ENCODE measurements at regions not wholly inside any gene's neighbourhood (a gene's known extent, or its start where the extent isn't known, plus 50 kb on each side); places are given as distances from the start of the nearest gene placed in this dataset.

GRCh38 chr12:90611048-90611447, 343.9 kb downstream of the CCER1 start:
- Histone ChIP-seq H3K4me1 (ENCODE audit: control insufficient read depth in 1 of 2, insufficient read depth in 2 of 2, low read length in 2 of 2) (no peaks in the 10 kb centered on the region), H3K9me3 (ENCODE audit: control insufficient read depth in 1 of 2, low read length in 2 of 2) (no peaks in the 10 kb centered on the region), H3K4me3 (ENCODE audit: low read depth in 1 of 2, low read length in 2 of 2) (no peak overlapping the region), H3K27ac (ENCODE audit: low read length) (no peak overlapping the region), H3K36me3 (ENCODE audit: control insufficient read depth in 1 of 2, insufficient read depth in 2 of 2, low read length in 2 of 2) (no peaks in the 10 kb centered on the region), H3K27me3 (ENCODE audit: low read depth, low read length) (no peaks in the 10 kb centered on the region)

- Histone ChIP-seq H3K4me1 (ENCODE audit: control insufficient read depth in 1 of 2, insufficient read depth in 2 of 2, low read length in 2 of 2) (no peaks in the 10 kb centered on the region), H3K36me3 (ENCODE audit: control insufficient read depth in 1 of 2, insufficient read depth in 2 of 2, low read length in 2 of 2) (no peaks in the 10 kb centered on the region), H3K27ac (ENCODE audit: low read length) (no peak overlapping the region), H3K27me3 (ENCODE audit: low read depth, low read length) (no peaks in the 10 kb centered on the region), H3K9me3 (ENCODE audit: control insufficient read depth in 1 of 2, low read length in 2 of 2) (peaks cover 0 to 4% of the 10 kb centered on the region in 2 donors), H3K4me3 (ENCODE audit: low read depth in 1 of 2, low read length in 2 of 2) (no peak overlapping the region)
Measured at GRCh38 chr12:90593596-90594295, 361.2 kb downstream of the CCER1 start.

DNA sequence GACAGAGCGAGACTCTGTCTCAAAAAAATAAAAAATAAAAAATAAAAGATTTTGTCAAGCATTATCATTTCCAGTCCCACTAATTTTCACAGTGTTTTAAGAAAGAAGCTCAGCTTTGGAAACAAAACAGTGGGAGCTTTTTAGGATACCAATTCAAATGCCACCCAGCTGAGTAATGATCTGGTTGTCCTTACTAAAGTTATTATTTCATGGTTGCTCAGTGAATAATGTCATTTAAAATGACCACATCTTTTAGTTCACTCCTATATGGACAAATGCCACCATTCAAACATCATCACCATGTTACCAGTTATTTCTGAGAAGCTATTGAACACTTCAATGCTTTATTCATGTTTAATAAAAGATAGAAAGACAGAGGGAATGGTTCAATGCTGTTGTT, 365.0 kb downstream of the CCER1 start:
- Histone ChIP-seq H3K9me3 (ENCODE audit: control insufficient read depth in 1 of 2, low read length in 2 of 2) (peaks cover 0 to 4% of the 10 kb centered on the region in 2 donors), H3K27me3 (ENCODE audit: low read depth, low read length) (no peaks in the 10 kb centered on the region), H3K4me1 (ENCODE audit: control insufficient read depth in 1 of 2, insufficient read depth in 2 of 2, low read length in 2 of 2) (no peaks in the 10 kb centered on the region), H3K4me3 (ENCODE audit: low read depth in 1 of 2, low read length in 2 of 2) (no peak overlapping the region), H3K27ac (ENCODE audit: low read length) (no peak overlapping the region), H3K36me3 (ENCODE audit: control insufficient read depth in 1 of 2, insufficient read depth in 2 of 2, low read length in 2 of 2) (no peaks in the 10 kb centered on the region)

DNA sequence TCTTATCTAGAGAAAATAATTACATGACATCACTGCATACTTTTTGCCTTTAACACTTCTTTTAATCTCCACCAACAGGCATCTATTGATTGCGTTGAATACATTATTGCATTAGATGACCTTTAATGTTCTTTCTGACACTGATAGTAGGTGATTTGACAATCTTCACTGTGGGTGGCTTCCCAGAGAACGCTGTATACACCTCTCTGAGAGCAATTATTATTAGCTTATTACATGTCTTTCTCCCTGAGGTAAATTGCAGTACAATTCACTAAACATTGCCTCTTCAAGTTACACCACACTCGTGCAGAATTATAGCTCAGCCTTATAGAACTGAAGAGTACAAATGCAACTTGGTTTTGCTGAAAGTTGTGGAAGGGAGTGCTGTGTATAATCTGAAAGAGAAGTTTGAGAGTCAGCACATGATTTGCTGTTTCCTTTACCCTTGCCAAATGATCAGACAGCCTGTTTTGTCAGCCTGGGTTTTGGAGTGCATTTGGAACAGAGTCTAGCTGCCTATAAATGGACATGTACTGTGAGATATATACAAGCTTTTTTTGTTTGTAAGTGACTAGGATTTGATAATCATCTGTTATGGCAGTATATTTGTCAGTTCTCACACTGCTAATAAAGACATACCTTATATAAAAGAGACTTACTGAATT, 369.2 kb downstream of the CCER1 start:
- Histone ChIP-seq H3K27me3 (ENCODE audit: low read depth, low read length) (no peaks in the 10 kb centered on the region), H3K9me3 (ENCODE audit: control insufficient read depth in 1 of 2, low read length in 2 of 2) (no peaks in the 10 kb centered on the region), H3K4me1 (ENCODE audit: control insufficient read depth in 1 of 2, insufficient read depth in 2 of 2, low read length in 2 of 2) (no peaks in the 10 kb centered on the region), H3K27ac (ENCODE audit: low read length) (no peak overlapping the region), H3K36me3 (ENCODE audit: control insufficient read depth in 1 of 2, insufficient read depth in 2 of 2, low read length in 2 of 2) (no peaks in the 10 kb centered on the region), H3K4me3 (ENCODE audit: low read depth in 1 of 2, low read length in 2 of 2) (no peak overlapping the region)

DNA sequence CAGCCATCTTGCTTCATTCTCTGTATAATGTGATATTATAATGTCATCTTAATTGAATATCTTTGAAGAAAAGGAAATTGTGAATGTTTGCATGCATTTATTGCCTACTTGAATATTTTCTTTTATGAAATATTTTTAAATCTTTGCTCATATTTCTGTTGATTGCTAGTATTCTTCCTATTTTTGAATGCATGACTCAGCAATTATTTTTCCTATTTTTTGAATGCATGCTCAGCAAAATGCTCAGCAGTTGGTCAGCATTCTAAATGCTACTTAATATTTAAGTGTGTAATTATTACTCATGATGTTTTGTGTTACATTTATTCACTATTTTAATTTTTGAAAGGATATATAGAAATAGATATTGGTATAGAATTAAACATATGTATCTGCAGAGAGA, 378.3 kb downstream of the CCER1 start:
- Histone ChIP-seq H3K36me3 (ENCODE audit: control insufficient read depth in 1 of 2, insufficient read depth in 2 of 2, low read length in 2 of 2) (no peaks in the 10 kb centered on the region), H3K9me3 (ENCODE audit: control insufficient read depth in 1 of 2, low read length in 2 of 2) (no peaks in the 10 kb centered on the region), H3K4me1 (ENCODE audit: control insufficient read depth in 1 of 2, insufficient read depth in 2 of 2, low read length in 2 of 2) (no peaks in the 10 kb centered on the region), H3K4me3 (ENCODE audit: low read depth in 1 of 2, low read length in 2 of 2) (no peak overlapping the region), H3K27me3 (ENCODE audit: low read depth, low read length) (no peaks in the 10 kb centered on the region), H3K27ac (ENCODE audit: low read length) (no peak overlapping the region)

DNA sequence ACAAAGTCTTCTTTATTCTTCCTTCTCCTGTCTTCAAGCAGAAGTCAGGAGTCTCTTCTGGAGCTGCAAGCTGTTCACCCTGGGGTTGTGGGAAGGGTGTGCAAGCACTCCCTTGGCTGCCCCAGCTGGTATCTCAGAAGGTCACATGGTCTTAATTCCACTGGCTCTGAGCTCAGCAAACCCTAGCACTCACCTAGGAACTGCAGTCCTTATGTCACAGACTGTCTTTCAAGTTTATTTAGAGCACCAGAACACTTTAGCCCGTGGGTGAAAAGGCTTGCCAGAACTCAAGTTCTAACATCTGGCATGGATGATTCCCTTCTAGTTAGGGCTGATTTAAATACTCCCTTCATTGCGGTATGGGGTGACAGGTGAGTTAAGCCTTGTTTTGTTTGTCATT, 379.0 kb downstream of the CCER1 start:
- Histone ChIP-seq H3K4me3 (ENCODE audit: low read depth in 1 of 2, low read length in 2 of 2) (no peak overlapping the region), H3K9me3 (ENCODE audit: control insufficient read depth in 1 of 2, low read length in 2 of 2) (no peaks in the 10 kb centered on the region), H3K36me3 (ENCODE audit: control insufficient read depth in 1 of 2, insufficient read depth in 2 of 2, low read length in 2 of 2) (no peaks in the 10 kb centered on the region), H3K27ac (ENCODE audit: low read length) (no peak overlapping the region), H3K4me1 (ENCODE audit: control insufficient read depth in 1 of 2, insufficient read depth in 2 of 2, low read length in 2 of 2) (no peaks in the 10 kb centered on the region), H3K27me3 (ENCODE audit: low read depth, low read length) (no peaks in the 10 kb centered on the region)

- no peak overlapping the region for H3K27ac ChIP-seq (ENCODE audit: low read length)
- H3K36me3 ChIP-seq (ENCODE audit: control insufficient read depth in 1 of 2, insufficient read depth in 2 of 2, low read length in 2 of 2) = no peaks in the 10 kb centered on the region
- H3K9me3 ChIP-seq (ENCODE audit: control insufficient read depth in 1 of 2, low read length in 2 of 2) = no peaks in the 10 kb centered on the region
Measured at GRCh38 chr12:90574676-90575075, 380.3 kb downstream of the CCER1 start.

DNA sequence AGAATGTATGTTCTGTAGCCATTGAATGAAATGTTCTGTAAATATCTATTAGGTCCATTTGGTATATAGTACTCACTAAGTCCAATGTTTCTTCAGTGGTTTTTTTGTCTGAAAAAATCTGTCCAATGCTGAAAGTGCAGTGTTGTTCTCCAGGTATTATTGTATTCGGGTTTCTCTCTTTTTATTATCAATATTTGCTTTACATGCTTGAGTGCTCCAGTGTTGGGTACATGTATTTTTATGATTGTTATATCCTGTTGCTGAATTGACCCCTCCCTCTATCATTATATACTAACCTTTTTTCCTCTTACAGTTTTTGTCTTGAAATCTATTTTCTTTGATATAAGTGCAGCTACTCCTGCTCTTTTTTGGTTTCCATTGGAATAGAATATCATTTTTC, 382.2 kb downstream of the CCER1 start:
- Histone ChIP-seq H3K4me3 (ENCODE audit: low read depth in 1 of 2, low read length in 2 of 2) (no peak overlapping the region), H3K4me1 (ENCODE audit: control insufficient read depth in 1 of 2, insufficient read depth in 2 of 2, low read length in 2 of 2) (no peaks in the 10 kb centered on the region), H3K9me3 (ENCODE audit: control insufficient read depth in 1 of 2, low read length in 2 of 2) (no peaks in the 10 kb centered on the region), H3K36me3 (ENCODE audit: control insufficient read depth in 1 of 2, insufficient read depth in 2 of 2, low read length in 2 of 2) (no peaks in the 10 kb centered on the region), H3K27ac (ENCODE audit: low read length) (no peak overlapping the region), H3K27me3 (ENCODE audit: low read depth, low read length) (no peaks in the 10 kb centered on the region)

More at GRCh38 chr12:90574676-90575075, 380.3 kb downstream of the CCER1 start:
- no peaks in the 10 kb centered on the region for H3K4me1 ChIP-seq (ENCODE audit: control insufficient read depth in 1 of 2, insufficient read depth in 2 of 2, low read length in 2 of 2)
- no peaks in the 10 kb centered on the region for H3K27me3 ChIP-seq (ENCODE audit: low read depth, low read length)
- H3K4me3 ChIP-seq (ENCODE audit: low read depth in 1 of 2, low read length in 2 of 2) = no peak overlapping the region

GRCh38 chr12:90569685-90570084, 385.3 kb downstream of the CCER1 start:
- peaks cover 0 to 15% of the 10 kb centered on the region in 2 donors for H3K9me3 ChIP-seq (ENCODE audit: control insufficient read depth in 1 of 2, low read length in 2 of 2)
- H3K27me3 ChIP-seq (ENCODE audit: low read depth, low read length) = no peaks in the 10 kb centered on the region

GRCh38 chr12:90562671-90563070, 392.3 kb downstream of the CCER1 start:
- Histone ChIP-seq H3K27me3 (ENCODE audit: low read depth, low read length) (no peaks in the 10 kb centered on the region), H3K27ac (ENCODE audit: low read length) (no peak overlapping the region), H3K36me3 (ENCODE audit: control insufficient read depth in 1 of 2, insufficient read depth in 2 of 2, low read length in 2 of 2) (no peaks in the 10 kb centered on the region), H3K9me3 (ENCODE audit: control insufficient read depth in 1 of 2, low read length in 2 of 2) (peaks cover 0 to 15% of the 10 kb centered on the region in 2 donors), H3K4me3 (ENCODE audit: low read depth in 1 of 2, low read length in 2 of 2) (no peak overlapping the region), H3K4me1 (ENCODE audit: control insufficient read depth in 1 of 2, insufficient read depth in 2 of 2, low read length in 2 of 2) (no peaks in the 10 kb centered on the region)

More at GRCh38 chr12:90569685-90570084, 385.3 kb downstream of the CCER1 start:
- Histone ChIP-seq H3K4me1 (ENCODE audit: control insufficient read depth in 1 of 2, insufficient read depth in 2 of 2, low read length in 2 of 2) (no peaks in the 10 kb centered on the region), H3K36me3 (ENCODE audit: control insufficient read depth in 1 of 2, insufficient read depth in 2 of 2, low read length in 2 of 2) (no peaks in the 10 kb centered on the region), H3K27ac (ENCODE audit: low read length) (no peak overlapping the region), H3K4me3 (ENCODE audit: low read depth in 1 of 2, low read length in 2 of 2) (no peak overlapping the region)

GRCh38 chr12:90548595-90548994, 406.4 kb downstream of the CCER1 start:
- Histone ChIP-seq H3K36me3 (ENCODE audit: control insufficient read depth in 1 of 2, insufficient read depth in 2 of 2, low read length in 2 of 2) (no peaks in the 10 kb centered on the region), H3K27me3 (ENCODE audit: low read depth, low read length) (no peaks in the 10 kb centered on the region), H3K4me1 (ENCODE audit: control insufficient read depth in 1 of 2, insufficient read depth in 2 of 2, low read length in 2 of 2) (no peaks in the 10 kb centered on the region), H3K4me3 (ENCODE audit: low read depth in 1 of 2, low read length in 2 of 2) (no peak overlapping the region), H3K27ac (ENCODE audit: low read length) (no peak overlapping the region), H3K9me3 (ENCODE audit: control insufficient read depth in 1 of 2, low read length in 2 of 2) (no peaks in the 10 kb centered on the region)

- no peak overlapping the region for H3K27ac ChIP-seq (ENCODE audit: low read length)
- H3K4me3 ChIP-seq (ENCODE audit: low read depth in 1 of 2, low read length in 2 of 2) = no peak overlapping the region
- H3K27me3 ChIP-seq (ENCODE audit: low read depth, low read length) = no peaks in the 10 kb centered on the region
- no peaks in the 10 kb centered on the region for H3K4me1 ChIP-seq (ENCODE audit: control insufficient read depth in 1 of 2, insufficient read depth in 2 of 2, low read length in 2 of 2)
- H3K9me3 ChIP-seq (ENCODE audit: control insufficient read depth in 1 of 2, low read length in 2 of 2) = no peaks in the 10 kb centered on the region
- no peaks in the 10 kb centered on the region for H3K36me3 ChIP-seq (ENCODE audit: control insufficient read depth in 1 of 2, insufficient read depth in 2 of 2, low read length in 2 of 2)
Measured at GRCh38 chr12:90546511-90546910, 408.5 kb downstream of the CCER1 start.

Data from muscle layer of duodenum (tissue), 2 donors.